ENCODE measurements at regions not wholly inside any gene's neighbourhood (a gene's known extent, or its start where the extent isn't known, plus 50 kb on each side); places are given as distances from the start of the nearest gene placed in this dataset.
"Not testable (repeated sequence)": the region's sequence is repeated elsewhere in the genome, so short reads cannot be mapped to it uniquely, and the experiment has no call there.

DNA sequence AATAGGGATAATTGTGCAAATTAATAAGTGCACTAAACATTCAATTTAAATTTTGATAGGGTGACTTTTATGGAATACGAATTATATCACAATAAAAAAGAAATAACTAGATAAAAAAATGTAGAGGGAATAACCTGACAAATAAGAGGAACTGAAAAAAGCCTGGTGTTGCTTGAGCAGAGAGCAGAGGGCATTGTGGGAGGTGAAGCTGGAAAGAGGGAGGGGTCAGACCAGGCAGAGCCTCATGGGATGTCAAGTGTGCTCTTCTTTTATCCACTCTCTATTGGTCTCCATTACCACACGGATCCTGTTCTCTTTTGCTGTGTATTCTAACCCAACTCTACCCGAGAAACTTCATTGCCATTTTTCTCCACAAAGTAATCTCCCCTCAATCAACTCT lies 264.0 kb upstream of the CRBN start:
- Mint-ChIP-seq H3K36me3 (no peaks in the 10 kb centered on the region), H3K27me3 (peaks cover 0 to 4% (median 0%) of the 10 kb centered on the region in 5 donors), H3K4me3 (no peak overlapping the region), H3K4me1 (no peaks in the 10 kb centered on the region), H3K9me3 (peaks cover 0 to 3% (median 0%) of the 10 kb centered on the region in 9 donors), H3K27ac (peak overlapping the region in 1 of 10 donors; percentile 44)
- POLR2A ChIA-PET, result no interaction called here
- DNase-seq (no peak), ATAC-seq (no peak)

DNA sequence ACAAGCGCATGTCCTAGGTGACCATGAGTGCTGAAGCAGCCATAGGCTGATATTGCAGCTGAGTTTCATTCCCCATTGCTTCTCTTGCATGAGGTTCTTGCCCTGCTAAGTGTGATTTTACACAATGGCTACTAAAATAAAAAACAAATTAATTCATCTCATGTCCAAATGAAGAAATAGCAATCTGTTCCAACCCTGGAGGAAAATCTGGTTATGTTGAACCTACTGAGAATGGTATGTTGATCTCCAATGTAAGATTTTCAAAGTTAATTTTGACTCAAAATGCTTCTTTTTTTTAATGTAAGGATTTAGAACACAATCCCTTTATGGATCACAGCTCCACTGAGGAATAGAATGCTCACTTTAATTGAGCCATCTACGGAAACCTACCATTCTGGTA lies 254.2 kb upstream of the CRBN start:
- Mint-ChIP-seq H3K27me3 (peaks cover 0 to 15% (median 2%) of the 10 kb centered on the region in 5 donors), H3K36me3 (no peaks in the 10 kb centered on the region), H3K27ac (no peak overlapping the region), H3K4me3 (no peak overlapping the region), H3K9me3 (peaks cover 0 to 11% (median 0%) of the 10 kb centered on the region in 9 donors), H3K4me1 (no peaks in the 10 kb centered on the region)
- DNase-seq, result no peak
- POLR2A ChIA-PET, result no interaction called here
- no peak for ATAC-seq

DNA sequence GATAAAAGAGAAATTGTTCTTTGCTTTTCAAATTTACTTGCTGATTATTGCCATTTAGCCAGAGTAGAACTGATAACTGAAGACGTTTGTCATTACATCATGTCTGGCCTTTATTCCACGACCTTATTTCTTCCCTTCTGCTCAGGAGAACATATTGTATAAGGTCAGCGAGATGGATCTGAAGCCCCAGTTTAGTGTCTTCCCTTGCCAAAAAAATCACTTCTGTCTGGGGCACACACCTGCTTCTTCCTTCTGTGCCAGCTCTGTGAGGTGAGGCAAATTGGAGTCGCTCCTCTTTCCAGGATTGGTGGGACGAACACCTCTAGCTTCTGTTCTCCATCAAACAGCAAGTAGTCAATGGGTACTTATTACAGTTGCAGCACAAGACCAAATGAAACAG lies 250.3 kb upstream of the CRBN start:
- no peaks in the 10 kb centered on the region for H3K4me1 Mint-ChIP-seq
- H3K27ac Mint-ChIP-seq, result no peak overlapping the region
- H3K9me3 Mint-ChIP-seq, result peaks cover 0 to 11% (median 2%) of the 10 kb centered on the region in 9 donors
- peaks cover 0 to 15% (median 2%) of the 10 kb centered on the region in 5 donors for H3K27me3 Mint-ChIP-seq
- POLR2A ChIA-PET, result no interaction called here
- no peak for DNase-seq
- H3K4me3 Mint-ChIP-seq, result no peak overlapping the region
- no peak for ATAC-seq
- H3K36me3 Mint-ChIP-seq, result no peaks in the 10 kb centered on the region

DNA sequence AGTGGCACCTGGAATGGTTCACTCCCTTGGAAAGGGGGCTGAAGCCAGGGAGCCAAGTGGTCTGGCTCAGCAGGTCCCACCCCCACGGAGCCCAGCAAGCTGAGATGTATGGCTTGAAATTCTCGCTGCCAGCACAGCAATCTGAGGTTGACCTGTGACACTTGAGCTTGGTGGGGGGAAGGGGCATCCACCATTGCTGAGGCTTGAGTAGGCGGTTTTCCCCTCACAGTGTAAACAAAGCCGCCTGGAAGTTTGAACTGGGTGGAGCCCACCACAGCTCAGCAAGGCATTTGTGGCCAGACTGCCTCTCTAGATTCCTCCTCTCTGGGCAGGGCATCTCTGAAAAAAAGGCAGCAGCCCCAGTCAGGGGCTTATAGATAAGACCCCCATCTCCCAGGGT lies 228.2 kb upstream of the CRBN start:
- H3K27ac Mint-ChIP-seq, H3K4me3 Mint-ChIP-seq, DNase-seq, ATAC-seq, H3K4me1 Mint-ChIP-seq, POLR2A ChIA-PET: not testable (repeated sequence)
- Mint-ChIP-seq H3K9me3 (peaks cover 6 to 44% (median 22%) of the 10 kb centered on the region in 9 donors), H3K36me3 (peaks cover 0 to 29% (median 10%) of the 10 kb centered on the region in 3 donors), H3K27me3 (peaks cover 0 to 36% (median 2%) of the 10 kb centered on the region in 5 donors)

DNA sequence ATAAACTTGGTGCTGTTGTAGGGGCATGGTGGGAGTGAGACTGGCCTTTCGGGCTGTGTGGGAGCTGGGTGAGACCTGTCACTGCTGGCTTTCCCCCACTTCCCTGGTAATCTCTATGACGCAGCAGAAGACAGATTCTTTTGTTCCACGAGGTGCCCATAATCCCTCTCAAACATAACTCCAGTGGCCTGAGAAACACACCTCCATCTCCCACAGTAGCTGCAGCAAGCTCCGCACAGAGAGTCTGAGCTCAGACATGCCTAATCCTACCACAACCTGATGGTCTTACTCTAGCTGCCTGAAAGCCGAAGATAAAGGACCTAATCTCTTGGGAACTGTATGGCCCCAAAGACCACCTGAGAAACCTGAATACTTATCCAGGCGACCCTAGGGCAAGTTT lies 225.6 kb upstream of the CRBN start:
- Mint-ChIP-seq H3K4me1 (no peaks in the 10 kb centered on the region), H3K27ac (no peak overlapping the region), H3K27me3 (peaks cover 1 to 43% (median 7%) of the 10 kb centered on the region in 5 donors), H3K9me3 (peaks cover 11 to 41% (median 21%) of the 10 kb centered on the region in 9 donors), H3K4me3 (no peak overlapping the region), H3K36me3 (peaks cover 4 to 29% (median 21%) of the 10 kb centered on the region in 3 donors)
- no peak for ATAC-seq
- no peak for DNase-seq
- POLR2A ChIA-PET, result no interaction called here

DNA sequence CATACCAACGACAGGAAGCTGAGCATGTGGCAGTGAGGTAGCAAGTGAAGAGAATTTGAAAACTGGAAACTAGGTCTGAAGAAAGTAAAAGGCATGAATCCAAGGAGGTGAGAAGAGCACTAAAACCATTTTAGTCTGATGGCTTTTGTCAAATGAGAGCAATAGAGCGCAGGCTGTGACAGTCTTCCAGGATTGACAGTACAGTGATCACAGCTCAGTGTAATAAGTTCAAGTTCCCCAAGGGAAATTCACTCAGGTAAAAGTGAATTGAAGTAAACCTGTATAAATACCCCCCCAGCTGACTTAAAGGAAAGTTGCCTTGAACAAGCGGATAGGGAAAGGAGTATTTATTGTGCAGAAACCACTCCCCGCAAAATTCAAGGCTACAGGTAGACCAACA lies 224.2 kb upstream of the CRBN start:
- ATAC-seq (no peak), DNase-seq (no peak)
- Mint-ChIP-seq H3K9me3 (peaks cover 11 to 51% (median 28%) of the 10 kb centered on the region in 9 donors), H3K4me1 (no peaks in the 10 kb centered on the region), H3K27me3 (peaks cover 1 to 41% (median 7%) of the 10 kb centered on the region in 5 donors), H3K4me3 (no peak overlapping the region), H3K36me3 (peaks cover 4 to 39% (median 20%) of the 10 kb centered on the region in 3 donors), H3K27ac (no peak overlapping the region)
- POLR2A ChIA-PET, result no interaction called here

DNA sequence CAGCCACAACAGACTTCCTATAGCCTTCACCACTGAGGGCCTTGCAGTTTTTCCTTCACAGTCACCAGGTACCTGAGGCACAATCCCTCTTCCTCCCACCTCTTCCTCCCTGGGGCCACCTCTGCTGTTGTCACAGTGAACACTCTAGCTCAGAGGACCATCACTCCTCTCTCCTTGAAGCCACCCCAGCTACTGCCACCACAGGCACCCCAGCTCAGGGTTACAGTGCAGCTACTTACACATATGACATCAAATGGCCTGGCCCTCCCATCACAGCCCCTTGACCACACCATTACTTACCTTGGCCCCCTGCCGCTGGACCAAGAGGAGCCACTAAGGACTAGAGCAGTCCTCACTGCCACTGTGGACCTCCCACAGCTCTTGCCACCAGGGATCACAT lies 213.5 kb upstream of the CRBN start:
- H3K27ac Mint-ChIP-seq, result no peak overlapping the region
- POLR2A ChIA-PET, result no interaction called here
- no peak overlapping the region for H3K4me3 Mint-ChIP-seq

DNA sequence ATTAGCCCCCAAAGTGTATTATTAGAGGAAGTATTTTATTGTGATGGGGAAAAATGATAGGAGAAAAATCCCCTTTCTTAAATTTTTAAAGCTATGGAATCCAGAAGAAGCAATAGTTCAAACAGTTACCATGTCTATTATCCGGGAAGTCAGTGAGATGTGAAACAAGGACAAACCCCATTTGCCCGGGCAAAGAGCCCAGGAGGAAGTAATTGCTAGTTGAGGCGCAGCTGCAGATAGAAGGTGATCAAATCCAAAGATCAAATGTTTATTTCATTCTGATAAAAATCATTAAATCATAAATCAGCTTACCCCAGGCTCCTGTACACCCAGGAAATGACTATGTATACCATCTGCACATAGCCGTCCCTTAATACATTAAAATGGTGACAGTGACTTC lies 204.0 kb upstream of the CRBN start:
- DNase-seq, result no peak
- POLR2A ChIA-PET, result no interaction called here
- peaks cover 0 to 4% (median 0%) of the 10 kb centered on the region in 3 donors for H3K36me3 Mint-ChIP-seq

More for the DNA sequence above, 213.5 kb upstream of the CRBN start:
- peaks cover 0 to under 1% (median 0%) of the 10 kb centered on the region in 3 donors for H3K36me3 Mint-ChIP-seq
- DNase-seq (peak in 1 of 10 donors; percentile 53), ATAC-seq (no peak)
- peaks cover 0 to 24% (median 6%) of the 10 kb centered on the region in 9 donors for H3K9me3 Mint-ChIP-seq
- H3K27me3 Mint-ChIP-seq, result no peaks in the 10 kb centered on the region
- no peaks in the 10 kb centered on the region for H3K4me1 Mint-ChIP-seq

DNA sequence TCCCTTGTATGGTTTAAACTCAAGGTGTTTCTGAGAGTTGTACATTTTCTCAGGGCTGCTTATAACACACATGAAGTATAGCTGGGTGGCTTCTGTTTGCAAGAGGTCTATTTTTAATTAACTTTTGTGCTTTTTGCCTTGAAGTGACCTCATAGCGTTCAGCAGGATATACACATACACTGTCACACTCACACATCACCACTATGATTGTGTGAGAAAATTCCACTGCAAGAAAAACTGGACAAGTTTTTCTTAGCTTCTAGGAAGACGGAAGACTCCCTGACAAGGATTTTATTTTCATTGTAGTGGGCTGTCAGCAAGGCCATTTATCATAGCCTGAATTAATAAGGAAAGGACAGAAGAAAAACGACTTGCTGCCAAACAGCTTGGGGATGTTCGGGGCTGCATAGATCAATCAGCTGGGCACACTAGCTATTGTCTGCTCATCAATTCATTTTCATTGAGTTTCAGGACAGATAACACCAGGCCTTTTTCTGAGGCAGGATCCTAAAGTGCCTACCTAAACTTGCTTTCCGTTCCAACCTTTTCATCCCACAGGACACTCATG lies 192.8 kb upstream of the CRBN start:
- no peak for DNase-seq
- Mint-ChIP-seq H3K36me3 (peaks cover 0 to 16% (median 0%) of the 10 kb centered on the region in 3 donors), H3K9me3 (peaks cover 5 to 27% (median 16%) of the 10 kb centered on the region in 9 donors), H3K27ac (no peak overlapping the region), H3K27me3 (peaks cover 0 to 4% (median 4%) of the 10 kb centered on the region in 5 donors), H3K4me3 (no peak overlapping the region), H3K4me1 (no peaks in the 10 kb centered on the region)
- no peak for ATAC-seq
- POLR2A ChIA-PET, result no interaction called here

More for the DNA sequence above, 204.0 kb upstream of the CRBN start:
- Mint-ChIP-seq H3K27me3 (peaks cover 0 to 11% (median 2%) of the 10 kb centered on the region in 5 donors), H3K4me3 (no peak overlapping the region), H3K4me1 (no peaks in the 10 kb centered on the region), H3K27ac (no peak overlapping the region), H3K9me3 (peaks cover 0 to 4% (median 0%) of the 10 kb centered on the region in 9 donors)
- no peak for ATAC-seq

DNA sequence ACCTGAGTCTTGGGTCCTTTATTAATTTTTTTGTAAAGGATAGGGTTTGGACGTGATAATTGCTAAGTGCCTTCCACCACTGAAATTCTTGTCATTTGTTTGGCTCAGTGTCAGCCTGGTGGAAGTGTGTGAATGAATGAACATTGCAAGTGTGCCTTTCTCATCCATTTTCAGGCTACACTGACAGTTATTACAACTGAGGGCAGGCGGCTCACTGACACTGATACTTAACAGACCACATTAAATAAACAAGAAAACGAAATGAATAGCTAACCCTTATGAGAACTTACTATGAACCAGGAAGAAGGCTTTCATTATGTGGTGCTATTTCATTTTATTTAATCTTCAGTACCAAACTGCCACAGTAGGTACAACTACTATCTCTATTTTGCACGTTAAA lies 188.8 kb upstream of the CRBN start:
- no peak for DNase-seq
- Mint-ChIP-seq H3K27me3 (peaks cover 0 to 4% (median 2%) of the 10 kb centered on the region in 5 donors), H3K4me3 (no peak overlapping the region)

DNA sequence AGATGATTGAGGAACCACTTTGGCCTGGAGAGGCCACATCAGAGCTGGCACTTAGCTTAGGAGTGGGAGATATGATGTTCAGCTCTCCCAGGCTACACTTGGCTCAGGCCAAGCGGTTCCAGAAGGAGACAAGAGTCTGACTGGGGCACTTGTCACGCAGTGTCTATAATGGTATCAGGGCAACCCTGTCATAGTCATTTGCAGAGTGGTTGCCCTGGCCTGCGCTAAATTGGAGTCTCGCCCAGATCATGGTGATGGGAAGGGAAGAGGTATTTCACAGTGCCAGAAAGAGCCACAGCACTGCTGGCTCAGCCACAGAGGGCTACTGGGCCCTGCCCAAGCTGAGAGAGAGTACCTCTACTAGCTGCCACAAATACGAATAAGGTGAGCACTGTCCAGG lies 186.9 kb upstream of the CRBN start:
- no peaks in the 10 kb centered on the region for H3K9me3 Mint-ChIP-seq
- no peak overlapping the region for H3K4me3 Mint-ChIP-seq
- DNase-seq (no peak), ATAC-seq (no peak)
- peaks cover 0 to under 1% (median 0%) of the 10 kb centered on the region in 5 donors for H3K27me3 Mint-ChIP-seq
- H3K36me3 Mint-ChIP-seq, result no peaks in the 10 kb centered on the region
- no peaks in the 10 kb centered on the region for H3K4me1 Mint-ChIP-seq
- peak overlapping the region in 2 of 10 donors; percentile 13 to 40 for H3K27ac Mint-ChIP-seq
- POLR2A ChIA-PET, result no interaction called here

More for the DNA sequence above, 188.8 kb upstream of the CRBN start:
- Mint-ChIP-seq H3K36me3 (no peaks in the 10 kb centered on the region), H3K27ac (no peak overlapping the region), H3K9me3 (peaks cover 0 to 8% (median 0%) of the 10 kb centered on the region in 9 donors), H3K4me1 (no peaks in the 10 kb centered on the region)
- ATAC-seq, result no peak
- POLR2A ChIA-PET, result no interaction called here

DNA sequence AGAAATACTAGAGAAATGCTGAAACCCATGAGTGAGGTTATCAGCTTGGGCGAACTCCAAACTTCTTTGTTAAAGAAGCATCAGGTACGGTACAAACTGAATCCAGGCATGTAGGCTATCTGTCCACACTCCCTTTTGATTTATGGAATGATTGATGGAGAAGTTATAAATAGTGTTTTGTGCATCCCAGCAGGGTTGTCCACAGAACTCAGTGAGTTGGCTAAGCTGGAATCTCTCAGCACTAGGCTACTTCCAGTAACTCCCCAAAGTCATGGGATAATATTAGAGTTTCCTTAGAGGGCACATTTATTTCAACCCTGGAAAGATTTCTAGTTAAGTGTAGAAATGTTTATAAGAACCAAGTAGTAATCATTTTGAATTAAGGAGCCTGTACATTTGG lies 186.2 kb upstream of the CRBN start:
- no peak overlapping the region for H3K4me3 Mint-ChIP-seq
- H3K4me1 Mint-ChIP-seq, result no peaks in the 10 kb centered on the region
- no peaks in the 10 kb centered on the region for H3K27me3 Mint-ChIP-seq
- no peak for DNase-seq
- POLR2A ChIA-PET, result no interaction called here
- H3K9me3 Mint-ChIP-seq, result no peaks in the 10 kb centered on the region
- H3K27ac Mint-ChIP-seq, result no peak overlapping the region
- no peaks in the 10 kb centered on the region for H3K36me3 Mint-ChIP-seq
- ATAC-seq, result no peak

DNA sequence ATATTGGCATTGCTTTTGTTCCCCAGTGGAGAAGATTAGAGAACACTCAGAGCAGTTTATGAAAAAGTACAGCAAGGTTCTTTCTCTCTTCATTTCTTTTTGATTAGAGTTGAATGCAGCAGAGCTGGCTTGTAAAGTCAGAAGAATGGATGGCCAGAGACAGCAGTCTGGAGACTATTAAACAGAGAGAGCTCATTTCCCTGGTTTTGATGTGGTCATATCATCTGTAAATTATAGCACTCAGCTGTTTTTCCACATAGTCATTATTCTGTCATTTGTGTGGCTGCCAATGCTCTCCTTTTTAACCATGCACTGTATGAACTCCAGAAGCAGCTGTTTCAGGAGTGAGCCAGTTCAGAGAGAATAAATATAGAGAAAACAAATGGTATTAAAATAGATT lies 177.4 kb upstream of the CRBN start:
- Mint-ChIP-seq H3K4me3 (no peak overlapping the region), H3K9me3 (peaks cover 0 to 4% (median 0%) of the 10 kb centered on the region in 9 donors), H3K4me1 (no peaks in the 10 kb centered on the region), H3K27me3 (no peaks in the 10 kb centered on the region), H3K36me3 (no peaks in the 10 kb centered on the region), H3K27ac (no peak overlapping the region)
- DNase-seq (no peak), ATAC-seq (no peak)
- POLR2A ChIA-PET, result no interaction called here

DNA sequence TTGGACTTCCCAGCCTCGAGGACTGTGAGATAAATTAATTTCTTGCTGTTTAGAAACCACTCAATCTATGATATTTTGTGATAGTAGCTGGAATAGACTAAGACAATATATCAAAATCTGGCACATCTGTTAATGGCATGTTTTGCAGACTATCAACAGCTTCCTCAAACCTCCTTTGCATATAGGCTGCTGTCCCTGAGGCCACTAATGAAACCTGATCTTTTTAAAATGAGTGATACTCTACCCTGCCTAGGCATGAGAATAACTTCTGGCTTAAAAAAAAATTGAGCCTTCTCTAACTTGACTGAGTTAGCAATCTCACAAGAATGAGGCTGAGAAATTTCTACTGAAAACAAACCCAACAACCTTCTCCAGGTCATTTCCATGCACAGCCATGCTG lies 176.0 kb upstream of the CRBN start:
- H3K27me3 Mint-ChIP-seq, result no peaks in the 10 kb centered on the region
- POLR2A ChIA-PET, result no interaction called here

More for the DNA sequence above, 176.0 kb upstream of the CRBN start:
- Mint-ChIP-seq H3K36me3 (peaks cover 0 to 4% (median 0%) of the 10 kb centered on the region in 3 donors), H3K9me3 (peaks cover 0 to 4% (median 0%) of the 10 kb centered on the region in 9 donors), H3K4me1 (no peaks in the 10 kb centered on the region), H3K4me3 (no peak overlapping the region), H3K27ac (no peak overlapping the region)
- ATAC-seq (no peak), DNase-seq (no peak)
